WTC11 (cell line): ENCODE measurements at regions not wholly inside any gene's neighbourhood (a gene's known extent, or its start where the extent isn't known, plus 50 kb on each side); places are given as distances from the start of the nearest gene placed in this dataset.
A peak's percentile ranks its signal among the peaks of the same experiment; 100 is the strongest.

Experiments
- ATAC-seq: fragments of 200-7000 bp; cut with Tn5 transposase; 2 replicates; pipeline ENCODE4 v1.10.0; 2021; ENCODE audit warnings: mild to moderate bottlenecking, moderate library complexity
- CTCF ChIA-PET: fragments of 300-600 bp; sonication (Branson Sonifier 250); formaldehyde crosslinking; loops from one replicate; lab custom pipeline; 2021; ENCODE audit warnings: antibody characterized with exemption; lab: Charles Lee
- POLR2A ChIA-PET: fragments of 350-600 bp; sonication (Branson Sonifier 250); formaldehyde crosslinking; loops from one replicate; lab custom pipeline; 2021; ENCODE audit warnings: antibody characterized with exemption; lab: Charles Lee
- DNase-seq: peaks from one replicate; pipeline ENCODE4 v3.0.0; 2021; ENCODE audit warnings: low spot score
- H3K27ac Mint-ChIP-seq: 2 replicates; pipeline ENCODE4 v1.8.0; 2021; ENCODE audit warnings: mixed read lengths
- H3K27me3 Mint-ChIP-seq: 2 replicates; pipeline ENCODE4 v1.8.0; 2021; ENCODE audit warnings: low read depth, mild to moderate bottlenecking, moderate library complexity, mixed read lengths
- H3K36me3 Mint-ChIP-seq: 2 replicates; pipeline ENCODE4 v1.8.0; 2021; ENCODE audit warnings: mixed read lengths
- H3K4me1 Mint-ChIP-seq: 2 replicates; pipeline ENCODE4 v1.8.0; 2022; ENCODE audit warnings: mixed read lengths
- H3K4me3 Mint-ChIP-seq: 2 replicates; pipeline ENCODE4 v1.8.0; 2021; ENCODE audit warnings: mild to moderate bottlenecking, moderate library complexity, mixed read lengths
- H3K9me3 Mint-ChIP-seq: 2 replicates; pipeline ENCODE4 v1.8.0; 2021; ENCODE audit warnings: mixed read lengths
- AFF4 ChIP-seq: sonication (generic); formaldehyde crosslinking; IDR thresholded peaks from 2 replicates; pipeline ENCODE4 v1.8.1; 2023; ENCODE audit warnings: mild to moderate bottlenecking, missing genetic modification reagents, borderline replicate concordance
- ATF1 ChIP-seq: sonication (generic); formaldehyde crosslinking; IDR thresholded peaks from 2 replicates; pipeline ENCODE4 v1.8.1; 2023; ENCODE audit warnings: mild to moderate bottlenecking, moderate library complexity, missing genetic modification reagents
- ATF2 ChIP-seq: sonication (generic); formaldehyde crosslinking; IDR thresholded peaks from 2 replicates; pipeline ENCODE4 v1.8.1; 2022; ENCODE audit warnings: low read depth, missing genetic modification reagents, borderline replicate concordance
- CBFB ChIP-seq: sonication (generic); formaldehyde crosslinking; IDR thresholded peaks from 2 replicates; pipeline ENCODE4 v1.8.1; 2022; ENCODE audit warnings: mild to moderate bottlenecking, low read depth, missing genetic modification reagents
- ELF4 ChIP-seq: sonication (generic); formaldehyde crosslinking; IDR thresholded peaks from 2 replicates; pipeline ENCODE4 v1.8.1; 2022; ENCODE audit warnings: low read depth, mild to moderate bottlenecking, moderate library complexity, missing genetic modification reagents
- ETV6 ChIP-seq: sonication (generic); formaldehyde crosslinking; IDR thresholded peaks from 2 replicates; pipeline ENCODE4 v1.8.1; 2022; ENCODE audit warnings: mild to moderate bottlenecking, missing genetic modification reagents
- FOXP1 ChIP-seq: sonication (generic); formaldehyde crosslinking; IDR thresholded peaks from 2 replicates; pipeline ENCODE4 v1.8.0; 2022; ENCODE audit warnings: missing genetic modification reagents, mild to moderate bottlenecking, moderate library complexity, borderline replicate concordance
- GABPB1 ChIP-seq: sonication (generic); formaldehyde crosslinking; IDR thresholded peaks from 2 replicates; pipeline ENCODE4 v1.8.1; 2023; ENCODE audit warnings: mild to moderate bottlenecking, missing genetic modification reagents
- IRF1 ChIP-seq: sonication (generic); formaldehyde crosslinking; IDR thresholded peaks from 2 replicates; pipeline ENCODE4 v1.8.0; 2023; ENCODE audit warnings: missing genetic modification reagents
- NFATC4 ChIP-seq: fragments of 250-450 bp; sonication (Bioruptor Pico); IDR thresholded peaks from 2 replicates; pipeline ENCODE4 v1.9.0; 2021; ENCODE audit warnings: mild to moderate bottlenecking
- NFE2L1 ChIP-seq: sonication (generic); formaldehyde crosslinking; IDR thresholded peaks from 2 replicates; pipeline ENCODE4 v1.8.1; 2023; ENCODE audit warnings: missing genetic modification reagents
- PREB ChIP-seq: sonication (generic); formaldehyde crosslinking; IDR thresholded peaks from 2 replicates; pipeline ENCODE4 v1.8.1; 2022; ENCODE audit warnings: mild to moderate bottlenecking, missing genetic modification reagents, moderate library complexity, borderline replicate concordance
- SP1 ChIP-seq: sonication (generic); formaldehyde crosslinking; conservative IDR thresholded peaks from 2 replicates; pipeline ENCODE4 v1.8.1; 2022; ENCODE audit warnings: missing genetic modification reagents
- USF1 ChIP-seq: sonication (generic); formaldehyde crosslinking; IDR thresholded peaks from 2 replicates; pipeline ENCODE4 v1.8.0; 2022; ENCODE audit warnings: mild to moderate bottlenecking, missing genetic modification reagents
- ZMAT4 ChIP-seq: fragments of 250-450 bp; sonication (Bioruptor Pico); IDR thresholded peaks from 2 replicates; pipeline ENCODE4 v1.9.0; 2021; ENCODE audit warnings: mild to moderate bottlenecking
- ZNF121 ChIP-seq: sonication (generic); formaldehyde crosslinking; IDR thresholded peaks from 2 replicates; pipeline ENCODE4 v1.8.0; 2023; ENCODE audit warnings: missing genetic modification reagents
- ZNF219 ChIP-seq: sonication (generic); formaldehyde crosslinking; IDR thresholded peaks from 2 replicates; pipeline ENCODE4 v1.8.0; 2023; ENCODE audit warnings: missing genetic modification reagents, mild to moderate bottlenecking, borderline replicate concordance
- ZNF281 ChIP-seq: sonication (generic); formaldehyde crosslinking; IDR thresholded peaks from 2 replicates; pipeline ENCODE4 v1.8.0; 2023; ENCODE audit warnings: mild to moderate bottlenecking, missing genetic modification reagents
- ZNF425 ChIP-seq: fragments of 250-450 bp; sonication (Bioruptor Pico); conservative IDR thresholded peaks from 2 replicates; pipeline ENCODE4 v1.9.0; 2021; ENCODE audit warnings: mild to moderate bottlenecking

- Mint-ChIP-seq H3K4me1 (no peaks in the 10 kb centered on the region), H3K27me3 (no peaks in the 10 kb centered on the region), H3K27ac (no peak overlapping the region; the same call in 1 of the 2 replicates), H3K9me3 (peaks cover 6% of the 10 kb centered on the region), H3K4me3 (no peak overlapping the region), H3K36me3 (no peaks in the 10 kb centered on the region)
- ATAC-seq (no peak), DNase-seq (no peak)
- TF ChIP-seq ETV6 (CRISPR knock-in tag) (no peak), ZMAT4 (CRISPR knock-in tag) (no peak), ELF4 (CRISPR knock-in tag) (no peak), CBFB (no peak), AFF4 (CRISPR knock-in tag) (no peak), ATF1 (CRISPR knock-in tag) (no peak), ZNF121 (CRISPR knock-in tag) (no peak), ZNF219 (CRISPR knock-in tag) (no peak), GABPB1 (CRISPR knock-in tag) (no peak), SP1 (CRISPR knock-in tag) (no peak)
- POLR2A ChIA-PET, result no interaction called here
- CTCF ChIA-PET, result no interaction called here
Measured at GRCh38 chr5:144042156-144042555, 128.3 kb downstream of the YIPF5 start.

GRCh38 chr5:144048259-144048856 lies 122.1 kb downstream of the YIPF5 start:
- ATAC-seq (peak; percentile 32), DNase-seq (no peak)
- Mint-ChIP-seq H3K4me3 (no peak overlapping the region), H3K27ac (no peak overlapping the region), H3K36me3 (no peaks in the 10 kb centered on the region), H3K4me1 (no peaks in the 10 kb centered on the region), H3K9me3 (peaks cover 14% of the 10 kb centered on the region), H3K27me3 (no peaks in the 10 kb centered on the region)
- ChIA-PET CTCF (no interaction called here), POLR2A (no interaction called here)
- TF ChIP-seq ZNF281 (CRISPR knock-in tag) (no peak), ELF4 (CRISPR knock-in tag) (no peak), FOXP1 (no peak), IRF1 (no peak), PREB (CRISPR knock-in tag) (no peak), ZNF425 (CRISPR knock-in tag) (no peak), NFE2L1 (CRISPR knock-in tag) (no peak), ATF2 (CRISPR knock-in tag) (no peak), USF1 (no peak), NFATC4 (CRISPR knock-in tag) (no peak)
